Left lung (tissue), 4 donors: ENCODE measurements at regions not wholly inside any gene's neighbourhood (a gene's known extent, or its start where the extent isn't known, plus 50 kb on each side); places are given as distances from the start of the nearest gene placed in this dataset.

Experiments used
- ATAC-seq: fragments of 200-7000 bp; cut with Tn5 transposase; one replicate; pipeline ENCODE4 v1.9.1; 2020; ENCODE audit warnings: moderate library complexity
- DNase-seq, 4 donors: peaks; one replicate each; pipeline ENCODE4 v3.0.0-alpha.2; 2013 to 2020
- H3K27ac ChIP-seq, 2 donors: fragments of 200-600 bp; sonication (generic) in 1 of 2; one replicate each; pipeline versions ENCODE4 v1.5.0 to v1.8.0; 2020 to 2021
- H3K27me3 ChIP-seq, 2 donors: fragments of 200-600 bp; sonication (generic) in 1 of 2; one replicate each; pipeline versions ENCODE4 v1.5.0 to v1.8.0; 2020 to 2021
- H3K36me3 ChIP-seq, 2 donors: fragments of 200-600 bp; sonication (generic) in 1 of 2; one replicate each; pipeline versions ENCODE4 v1.5.0 to v1.8.0; 2020 to 2021
- H3K4me1 ChIP-seq, 2 donors: fragments of 200-600 bp; one replicate each; pipeline ENCODE4 v1.8.0; 2021
- H3K4me3 ChIP-seq, 2 donors: fragments of 200-600 bp; sonication (generic) in 1 of 2; one replicate each; pipeline versions ENCODE4 v1.5.0 to v1.8.0; 2020 to 2021; ENCODE audit warnings: mild to moderate bottlenecking in 1 of 2
- H3K9me3 ChIP-seq, 2 donors: fragments of 200-600 bp; sonication (generic) in 1 of 2; one replicate each; pipeline versions ENCODE4 v1.5.0 to v1.8.0; 2020 to 2021
- intact Hi-C, 2 donors: fragments of 100-400 bp; cut with DNase I; formaldehyde crosslinking; loops; one replicate each; pipeline versions ENCODE4 v1.11.2 to v1.14.2; 2022
- TF ChIP-seq, protein P1 (sequence below), 2 donors: fragments of 200-600 bp; sonication (generic) in 1 of 2; IDR thresholded peaks; one replicate each; pipeline versions ENCODE4 v1.5.0 to v1.8.0; 2021; ENCODE audit warnings: antibody characterized with exemption in 2 of 2
- donor health status: DM: no; HTN: yes; CAD: no.
- donor health status: DM: no; HTN: no; CAD: no.

DNA sequence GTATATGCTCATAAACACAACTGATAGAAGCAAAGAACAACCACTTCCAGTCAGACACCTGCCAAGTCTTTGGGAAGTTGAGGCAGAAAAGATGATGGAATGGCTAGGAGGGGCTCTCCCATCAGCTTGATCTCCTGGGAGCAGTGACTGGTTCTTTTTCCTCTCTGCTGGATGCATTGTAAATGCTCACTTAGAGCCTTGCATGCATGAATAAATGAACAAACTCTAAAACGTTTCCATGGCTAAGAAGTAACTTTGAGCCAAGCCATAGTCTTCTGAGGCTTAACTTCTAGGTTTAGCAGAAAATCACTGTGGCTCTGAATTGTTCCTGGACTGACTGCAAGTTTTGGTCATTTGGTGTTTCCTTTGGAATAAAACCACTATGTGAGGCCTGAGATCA is 166.4 kb upstream of the CITED2 start:
- no peak overlapping the region for H3K4me3 ChIP-seq
- peaks cover 12 to 18% of the 10 kb centered on the region in 2 donors for H3K4me1 ChIP-seq
- H3K36me3 ChIP-seq, result no peaks in the 10 kb centered on the region
- no peaks in the 10 kb centered on the region for H3K9me3 ChIP-seq
- ATAC-seq (no peak), DNase-seq (no peak)
- TF ChIP-seq, protein P1, sequence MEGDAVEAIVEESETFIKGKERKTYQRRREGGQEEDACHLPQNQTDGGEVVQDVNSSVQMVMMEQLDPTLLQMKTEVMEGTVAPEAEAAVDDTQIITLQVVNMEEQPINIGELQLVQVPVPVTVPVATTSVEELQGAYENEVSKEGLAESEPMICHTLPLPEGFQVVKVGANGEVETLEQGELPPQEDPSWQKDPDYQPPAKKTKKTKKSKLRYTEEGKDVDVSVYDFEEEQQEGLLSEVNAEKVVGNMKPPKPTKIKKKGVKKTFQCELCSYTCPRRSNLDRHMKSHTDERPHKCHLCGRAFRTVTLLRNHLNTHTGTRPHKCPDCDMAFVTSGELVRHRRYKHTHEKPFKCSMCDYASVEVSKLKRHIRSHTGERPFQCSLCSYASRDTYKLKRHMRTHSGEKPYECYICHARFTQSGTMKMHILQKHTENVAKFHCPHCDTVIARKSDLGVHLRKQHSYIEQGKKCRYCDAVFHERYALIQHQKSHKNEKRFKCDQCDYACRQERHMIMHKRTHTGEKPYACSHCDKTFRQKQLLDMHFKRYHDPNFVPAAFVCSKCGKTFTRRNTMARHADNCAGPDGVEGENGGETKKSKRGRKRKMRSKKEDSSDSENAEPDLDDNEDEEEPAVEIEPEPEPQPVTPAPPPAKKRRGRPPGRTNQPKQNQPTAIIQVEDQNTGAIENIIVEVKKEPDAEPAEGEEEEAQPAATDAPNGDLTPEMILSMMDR (IDR thresholded peaks at IDR 0.05), result no peak
- intact Hi-C loops, result no loop called here
- no peak overlapping the region for H3K27ac ChIP-seq
- no peaks in the 10 kb centered on the region for H3K27me3 ChIP-seq

DNA sequence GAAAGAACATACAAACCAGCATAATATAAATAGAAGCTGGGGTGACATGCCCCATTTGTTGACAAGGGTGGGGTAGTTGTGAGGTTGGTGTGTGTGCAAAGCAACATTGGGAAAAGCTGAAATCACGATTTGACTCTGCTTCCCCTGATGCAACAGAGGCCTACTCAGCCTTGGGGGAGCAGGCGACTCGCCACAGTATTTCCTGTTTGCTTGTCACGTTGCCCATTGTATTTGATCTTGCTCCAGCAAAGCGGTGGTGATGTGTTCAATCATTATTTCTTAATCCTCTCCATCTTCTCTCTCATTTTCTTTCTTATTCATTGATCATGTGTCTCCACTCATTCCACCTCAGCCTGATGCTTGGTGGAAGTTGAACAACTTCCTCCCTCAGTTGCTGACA is 165.8 kb upstream of the CITED2 start:
- Histone ChIP-seq H3K27me3 (no peaks in the 10 kb centered on the region), H3K36me3 (no peaks in the 10 kb centered on the region), H3K4me3 (no peak overlapping the region), H3K9me3 (no peaks in the 10 kb centered on the region), H3K4me1 (peaks cover 13 to 19% of the 10 kb centered on the region in 2 donors), H3K27ac (peak overlapping the region; percentile 68 to 76)
- ATAC-seq (peak; percentile 12), DNase-seq (peak in 1 of 4 donors; percentile 48)
- TF ChIP-seq, protein P1 (IDR thresholded peaks at IDR 0.05), result no peak
- intact Hi-C loops, result no loop called here

DNA sequence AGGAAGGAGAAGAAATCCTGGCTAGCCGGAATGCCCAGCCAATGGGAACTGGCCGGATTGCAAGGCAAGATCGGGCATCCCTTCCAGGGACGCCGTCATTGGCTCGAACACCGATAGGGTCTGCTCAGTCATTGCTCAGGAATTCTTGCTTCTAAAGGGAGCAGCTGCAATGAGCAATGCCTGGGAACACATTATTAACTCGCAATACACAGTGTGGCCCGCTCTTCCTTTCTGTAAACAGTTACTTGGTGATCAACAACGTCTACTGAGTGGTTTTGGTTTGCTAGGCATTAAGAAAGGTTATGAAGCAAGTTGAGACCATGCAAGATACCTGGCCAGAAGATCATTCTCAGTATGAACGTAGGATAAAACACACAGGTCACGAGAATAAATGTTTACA is 165.4 kb upstream of the CITED2 start:
- TF ChIP-seq, protein P1 (IDR thresholded peaks at IDR 0.05), result no peak
- ATAC-seq (peak; percentile 83), DNase-seq (peak in 2 of 4 donors; percentile 69 to 83)
- Histone ChIP-seq H3K27me3 (no peaks in the 10 kb centered on the region), H3K27ac (peak overlapping the region; percentile 68 to 76), H3K36me3 (no peaks in the 10 kb centered on the region), H3K4me1 (peaks cover 16 to 24% of the 10 kb centered on the region in 2 donors), H3K4me3 (no peak overlapping the region), H3K9me3 (no peaks in the 10 kb centered on the region)
- intact Hi-C loops, result loop anchor here in 1 of 2 donors (5.0 kb wide), 1 partner anchor 163 kb away; no protein-coding TSS in a partner anchor

DNA sequence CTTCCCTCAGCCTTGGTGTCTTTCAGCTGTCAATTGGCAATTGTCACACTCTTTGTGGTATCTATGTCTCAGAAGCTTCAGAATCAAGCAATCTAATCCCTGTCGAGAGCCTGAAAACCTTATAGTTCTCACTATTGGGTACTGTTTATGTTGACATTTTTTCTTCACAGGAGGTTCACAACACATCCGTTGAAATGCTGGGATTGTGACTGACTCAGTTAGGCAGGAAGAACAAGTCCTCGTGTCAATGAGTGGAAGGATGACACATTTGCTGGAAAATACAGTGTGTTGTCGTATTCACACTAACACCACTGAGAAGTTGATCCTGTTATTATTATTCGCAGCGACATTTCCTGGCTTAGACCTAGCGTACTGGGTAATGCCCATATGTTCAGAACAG is 163.9 kb upstream of the CITED2 start:
- DNase-seq (no peak), ATAC-seq (no peak)
- TF ChIP-seq, protein P1 (IDR thresholded peaks at IDR 0.05), result no peak
- peaks cover 23 to 39% of the 10 kb centered on the region in 2 donors for H3K4me1 ChIP-seq
- no peak overlapping the region for H3K4me3 ChIP-seq
- no peaks in the 10 kb centered on the region for H3K9me3 ChIP-seq
- H3K27ac ChIP-seq, result no peak overlapping the region
- intact Hi-C loops, result loop anchor here in 1 of 2 donors (5.0 kb wide), 1 partner anchor 161 kb away; no protein-coding TSS in a partner anchor
- no peaks in the 10 kb centered on the region for H3K36me3 ChIP-seq
- no peaks in the 10 kb centered on the region for H3K27me3 ChIP-seq

DNA sequence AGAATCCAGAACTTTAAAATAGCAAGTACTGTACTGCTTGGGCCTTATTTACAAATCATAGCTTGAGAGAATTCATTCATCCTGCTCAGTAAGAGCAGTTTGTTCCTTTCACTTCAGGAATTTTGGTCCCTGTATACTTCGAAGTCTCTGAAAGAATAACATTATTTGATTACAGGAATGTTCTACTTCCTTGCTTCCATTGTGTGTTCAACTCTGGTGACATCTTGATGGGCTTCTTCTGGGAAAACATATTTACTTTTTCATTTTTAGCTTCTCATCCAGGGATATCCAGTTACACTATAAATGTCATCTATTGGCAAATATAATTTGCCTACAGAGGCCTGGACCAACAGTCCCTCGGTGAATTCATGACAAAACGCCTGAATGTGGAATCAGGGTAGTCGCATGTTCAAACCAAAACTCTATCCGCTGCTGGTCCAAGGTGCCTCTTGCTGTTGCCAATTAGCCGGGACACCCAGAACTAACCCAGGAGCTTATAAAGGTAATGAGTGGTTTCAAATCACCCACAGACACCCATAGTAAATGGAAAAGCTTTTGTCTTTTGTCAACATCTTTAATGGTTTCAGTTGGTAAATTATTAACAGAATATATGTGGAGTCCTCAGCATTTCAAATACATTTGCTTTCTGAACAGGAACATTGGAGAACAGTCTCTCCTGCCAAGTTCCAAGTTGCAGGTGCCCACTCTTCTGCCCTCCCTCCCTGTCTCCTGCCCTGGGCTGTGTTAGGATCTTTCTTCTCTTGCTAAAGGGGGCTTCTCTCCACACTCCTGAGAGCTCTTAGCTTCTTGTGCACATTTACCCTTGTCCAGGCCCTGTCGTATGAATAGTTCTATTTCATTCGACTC is 162.5 kb upstream of the CITED2 start:
- TF ChIP-seq, protein P1 (IDR thresholded peaks at IDR 0.05), result no peak
- peak; percentile 43 for ATAC-seq
- DNase-seq, result peak in 1 of 4 donors; percentile 61
- intact Hi-C loops, result loop anchor here in 1 of 2 donors (5.0 kb wide), 1 partner anchor 160 kb away; no protein-coding TSS in a partner anchor
- Histone ChIP-seq H3K27me3 (no peaks in the 10 kb centered on the region), H3K4me1 (peaks cover 23 to 45% of the 10 kb centered on the region in 2 donors), H3K4me3 (no peak overlapping the region), H3K9me3 (no peaks in the 10 kb centered on the region), H3K27ac (peak overlapping the region; percentile 38 to 64), H3K36me3 (no peaks in the 10 kb centered on the region)
